GM18520 (cell line): ENCODE measurements at regions not wholly inside any gene's neighbourhood (a gene's known extent, or its start where the extent isn't known, plus 50 kb on each side); places are given as distances from the start of the nearest gene placed in this dataset.

Experiments used
- ATAC-seq: cut with Tn5 transposase; IDR thresholded peaks from one replicate; pipeline ENCODE4 v1.9.1; 2021; ENCODE audit not compliant: unreplicated experiment

DNA sequence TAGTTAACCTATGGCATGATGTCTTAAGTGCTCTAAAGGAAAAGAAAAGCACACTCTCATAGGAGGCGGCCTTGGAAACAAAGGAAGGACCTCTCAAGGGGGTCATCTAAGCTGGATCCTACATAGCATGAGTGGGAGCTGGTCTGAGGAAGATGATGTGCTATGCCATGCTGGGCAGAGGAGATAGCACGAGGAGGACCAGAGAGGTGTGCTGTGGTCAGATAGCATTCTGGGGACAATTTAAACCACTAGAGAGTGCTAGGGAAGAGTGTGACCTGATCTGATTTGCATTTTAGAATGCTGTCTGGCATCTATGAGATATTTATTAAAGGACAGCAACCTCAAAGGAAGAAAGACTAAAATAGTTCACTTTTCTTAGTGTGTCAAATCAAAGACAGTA, 910.1 kb upstream of the CELF4 start:
- no peak for ATAC-seq

DNA sequence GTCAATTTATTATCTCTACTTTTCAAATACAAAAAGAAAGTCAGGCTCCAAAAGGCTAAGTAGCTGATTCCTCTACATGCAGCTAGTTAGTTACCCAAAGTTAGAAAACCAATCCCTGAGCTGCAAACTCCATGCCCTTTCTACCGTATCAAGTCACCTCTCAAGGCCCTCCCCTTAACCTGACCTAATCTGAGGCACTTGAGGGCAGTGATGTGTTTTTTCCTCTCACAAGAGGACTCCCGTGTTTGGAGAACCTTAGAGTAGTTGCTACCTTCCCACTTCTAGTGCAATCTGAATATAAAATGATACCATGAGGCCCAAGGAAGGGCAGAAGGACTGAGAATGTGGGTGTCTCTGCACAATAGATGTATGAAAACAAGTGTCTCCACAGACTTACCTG, 907.9 kb upstream of the CELF4 start:
- no peak for ATAC-seq

DNA sequence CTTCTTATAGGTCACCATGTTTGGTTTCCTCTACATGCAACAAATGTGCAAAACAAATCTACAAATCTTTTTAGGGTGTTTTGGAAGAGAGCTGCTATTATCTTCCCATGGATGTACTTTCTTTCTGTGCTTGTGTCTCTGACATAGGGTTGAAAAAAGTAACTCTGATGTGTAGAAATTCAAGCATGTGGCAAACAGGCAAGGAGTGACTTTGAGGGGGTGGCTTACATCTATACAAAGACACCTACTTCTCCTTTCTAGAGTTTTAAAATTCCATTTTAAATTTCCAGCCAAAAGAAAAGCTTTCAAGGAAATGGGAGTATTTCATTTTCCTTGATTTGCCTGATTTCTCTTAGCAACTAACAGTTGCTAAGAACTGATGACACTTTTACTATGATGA, 904.8 kb upstream of the CELF4 start:
- ATAC-seq: no peak

DNA sequence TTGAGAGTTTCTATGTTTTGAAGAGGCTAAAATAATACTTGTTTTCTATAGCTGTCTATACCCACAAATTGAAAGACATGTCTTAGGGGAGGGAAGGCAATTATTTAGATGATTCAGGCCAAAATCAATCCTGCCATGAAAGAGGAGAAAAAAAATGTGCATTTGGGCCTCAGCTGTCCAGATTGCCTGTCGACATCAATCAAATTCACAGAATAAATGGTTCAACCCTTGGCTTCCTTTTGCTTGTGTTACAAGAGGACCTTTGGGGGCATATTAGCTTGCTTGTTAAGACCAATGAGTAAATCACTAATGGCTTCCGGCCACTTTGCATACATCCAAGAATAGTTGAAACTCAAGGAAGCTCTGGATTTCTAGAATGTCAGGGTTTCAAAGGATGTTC, 900.8 kb upstream of the CELF4 start:
- ATAC-seq: no peak

DNA sequence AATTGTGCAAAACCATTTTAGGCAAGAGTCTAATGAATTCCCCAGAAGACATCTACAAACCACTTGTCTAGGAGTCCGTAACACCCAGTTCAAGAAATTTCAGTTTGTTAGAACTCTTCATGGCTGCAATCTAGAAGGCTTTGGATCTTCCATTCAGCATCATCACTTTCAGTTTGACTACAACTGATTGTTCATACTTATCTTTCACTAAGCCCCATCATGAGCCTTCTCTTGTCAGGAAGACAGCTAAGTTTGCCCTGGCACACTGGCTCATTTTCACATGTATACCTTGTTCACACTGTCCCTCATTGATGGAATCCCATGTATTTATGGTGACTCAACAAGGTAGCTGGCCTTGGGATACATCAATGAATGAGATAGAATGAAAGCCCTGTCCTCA, 898.4 kb upstream of the CELF4 start:
- no peak for ATAC-seq

DNA sequence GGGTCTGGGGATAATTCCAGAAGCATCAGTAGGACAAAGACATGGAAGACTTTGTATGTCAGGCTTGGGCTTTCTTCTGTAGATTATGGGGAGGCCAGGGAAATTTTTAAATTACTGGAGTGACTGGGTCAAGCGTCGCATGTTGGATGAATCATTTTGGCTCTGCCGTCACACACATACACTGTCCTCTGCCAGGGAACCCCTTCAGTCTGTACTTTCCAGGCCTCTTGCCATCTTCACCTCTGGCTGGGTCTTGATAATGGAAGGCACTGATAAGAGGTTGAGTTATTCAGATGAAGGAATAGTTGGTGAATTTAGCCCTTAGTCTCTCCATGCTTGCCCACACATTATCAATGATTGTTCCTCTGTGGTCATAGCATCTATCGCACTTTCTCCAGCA, 895.1 kb upstream of the CELF4 start:
- ATAC-seq: no peak

DNA sequence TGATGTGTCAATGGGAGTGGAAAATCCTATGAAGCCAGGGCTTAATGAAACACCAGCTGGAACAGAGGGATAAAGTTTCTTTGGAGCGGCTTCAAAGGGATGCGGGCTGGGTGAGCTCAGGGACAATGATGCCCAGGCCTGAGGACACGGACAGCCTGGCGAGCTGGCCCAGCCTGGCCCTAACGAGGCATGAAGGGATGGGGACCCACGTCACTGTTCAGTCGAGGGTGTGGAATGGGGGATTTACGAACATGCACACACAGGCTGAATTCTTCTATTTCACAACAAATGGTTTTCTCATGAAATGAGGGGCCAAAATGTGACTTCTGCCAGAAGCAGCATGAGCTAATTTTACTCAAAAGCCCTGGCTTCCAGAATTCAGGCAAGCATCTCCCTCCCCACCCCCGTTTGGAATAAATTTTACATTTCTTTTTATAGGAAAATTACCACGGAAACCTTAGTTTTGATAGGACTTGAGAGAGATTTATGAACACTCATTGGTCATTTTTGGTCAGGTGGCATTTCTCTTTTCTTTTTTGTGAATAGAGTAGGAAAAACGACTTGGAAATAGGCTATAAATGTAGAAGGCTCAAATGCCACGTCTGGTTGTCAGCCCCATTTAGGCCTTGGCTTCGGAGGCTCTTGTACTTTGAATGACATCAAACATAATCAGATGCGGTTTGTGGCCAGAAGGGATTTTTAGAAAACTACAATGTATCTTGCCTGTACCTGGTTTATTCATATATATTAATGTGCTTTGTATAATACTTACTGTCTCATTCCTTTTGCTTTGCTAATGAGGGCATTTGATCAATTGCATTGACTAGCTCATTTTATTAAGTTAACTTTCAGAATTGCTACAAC, 893.8 kb upstream of the CELF4 start:
- no peak for ATAC-seq

DNA sequence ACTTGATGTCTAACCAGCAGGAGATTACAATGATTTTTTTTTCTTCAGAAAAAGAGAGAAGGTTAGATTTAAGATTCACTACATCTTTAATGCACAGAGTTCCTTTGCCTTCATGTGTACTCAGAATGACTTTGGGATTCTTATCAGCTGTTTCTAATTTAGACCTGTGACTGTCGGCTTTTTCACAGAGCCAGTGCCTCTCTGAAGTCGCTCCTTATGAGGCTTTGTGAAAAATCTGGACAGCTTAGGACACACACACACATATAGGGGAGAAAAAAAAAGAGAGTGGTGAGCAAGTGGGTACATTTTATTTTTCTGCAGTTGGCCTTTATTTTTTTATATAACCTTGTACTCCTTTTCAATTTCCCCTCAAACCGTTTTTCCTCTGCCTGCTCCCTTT, 893.1 kb upstream of the CELF4 start:
- ATAC-seq: no peak

DNA sequence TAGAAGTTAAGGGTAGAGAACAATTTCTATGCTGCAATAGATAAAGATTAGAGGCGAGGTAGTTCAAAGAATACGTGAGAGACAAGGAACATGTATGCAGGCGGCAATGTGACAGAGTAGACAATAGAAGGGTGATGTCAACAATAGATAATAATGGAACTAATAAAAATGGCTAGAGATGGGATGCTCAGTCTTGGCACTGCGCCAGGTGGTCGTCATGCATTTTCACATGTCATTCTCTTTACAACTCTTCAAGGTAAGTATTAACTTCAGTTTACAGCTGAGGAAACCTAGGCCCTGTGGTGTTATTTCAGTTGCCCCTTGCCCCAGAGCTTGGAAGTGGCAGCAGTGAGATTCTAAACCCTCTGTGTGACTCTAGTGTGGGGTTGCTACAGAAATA, 890.7 kb upstream of the CELF4 start:
- no peak for ATAC-seq

DNA sequence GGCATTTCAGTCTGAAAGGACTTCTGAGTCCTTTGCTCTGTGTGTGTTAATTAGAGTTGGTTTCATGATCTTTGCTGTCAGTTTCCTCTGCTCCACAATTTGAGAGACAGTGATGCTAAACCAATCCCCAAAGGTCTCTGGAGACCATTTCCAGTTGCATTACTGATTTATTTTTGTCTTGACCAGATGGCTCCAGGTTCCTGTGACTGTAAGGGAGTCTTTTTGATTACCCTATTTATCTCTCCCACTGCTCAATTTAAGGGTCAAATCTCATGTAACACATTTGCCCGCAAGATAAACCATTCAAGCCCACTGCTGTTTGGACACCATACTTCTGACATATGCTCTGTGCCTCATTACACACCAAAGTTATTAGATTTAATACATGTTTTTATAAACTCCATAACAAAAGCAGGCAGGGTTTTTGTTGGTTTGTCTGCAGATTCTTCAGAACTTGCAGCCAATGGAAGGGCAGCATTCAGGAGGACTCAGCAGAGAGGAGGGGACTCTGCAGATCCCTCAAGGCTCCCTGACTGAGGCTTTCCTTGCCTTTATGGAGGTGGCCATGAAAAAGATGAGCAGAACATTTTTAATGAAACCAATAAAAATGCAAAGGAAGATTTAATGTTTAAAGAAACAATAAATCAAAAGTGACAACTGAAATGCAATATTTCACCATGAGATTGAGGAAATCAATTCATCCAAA, 889.3 kb upstream of the CELF4 start:
- no peak for ATAC-seq

DNA sequence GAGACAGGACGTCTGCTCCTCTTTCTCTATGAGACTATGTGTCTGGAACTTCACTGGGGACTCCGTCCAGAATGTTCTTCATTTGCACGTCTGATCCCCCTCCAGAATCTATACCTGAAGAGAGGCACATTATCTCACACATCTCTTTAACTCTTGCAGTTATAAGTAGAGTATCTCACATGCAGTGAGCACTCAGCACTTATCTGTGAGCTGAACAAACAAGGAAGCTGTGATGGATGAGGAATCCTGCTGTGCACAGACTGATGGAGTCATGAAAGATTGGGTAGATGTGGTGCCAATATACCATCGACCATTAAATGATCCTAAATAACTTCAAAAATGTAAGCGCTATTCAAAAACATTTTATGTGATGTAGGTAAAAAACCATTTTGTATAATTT, 888.3 kb upstream of the CELF4 start:
- ATAC-seq: no peak

DNA sequence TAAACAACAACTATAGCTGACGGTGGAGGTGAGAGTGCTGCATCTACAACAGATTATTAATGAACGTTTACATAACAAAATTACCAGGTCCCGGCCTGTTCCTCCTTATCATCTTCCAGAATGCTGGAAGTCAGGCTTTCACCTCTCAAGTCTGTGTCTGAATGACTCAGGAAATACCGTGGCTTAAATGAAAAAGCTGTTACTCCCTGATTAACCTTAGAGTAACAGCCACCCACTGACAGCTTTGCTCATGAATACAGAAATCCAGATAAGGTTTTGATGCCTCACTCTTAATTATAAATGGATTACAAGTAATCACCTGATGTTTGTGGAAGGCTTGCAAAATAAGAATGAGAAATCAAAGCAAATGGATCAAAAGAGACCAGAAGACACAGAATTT, 885.3 kb upstream of the CELF4 start:
- ATAC-seq: no peak

DNA sequence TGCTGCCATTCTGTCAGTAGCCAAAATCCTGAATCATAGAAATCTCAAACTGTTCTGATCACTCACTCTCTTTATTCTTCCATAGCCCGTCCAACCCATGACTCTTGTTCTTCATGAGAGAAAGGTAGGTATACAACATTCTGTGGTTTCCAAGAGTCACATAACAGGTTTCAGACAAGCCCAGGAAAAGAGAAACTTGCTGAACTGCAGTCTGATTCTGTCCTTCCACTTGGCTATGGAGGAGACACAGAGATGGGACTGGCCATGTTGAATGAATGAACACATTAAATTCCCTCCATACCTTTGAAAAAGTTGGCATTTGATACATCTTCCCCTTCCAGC, 880.2 kb upstream of the CELF4 start:
- no peak for ATAC-seq

DNA sequence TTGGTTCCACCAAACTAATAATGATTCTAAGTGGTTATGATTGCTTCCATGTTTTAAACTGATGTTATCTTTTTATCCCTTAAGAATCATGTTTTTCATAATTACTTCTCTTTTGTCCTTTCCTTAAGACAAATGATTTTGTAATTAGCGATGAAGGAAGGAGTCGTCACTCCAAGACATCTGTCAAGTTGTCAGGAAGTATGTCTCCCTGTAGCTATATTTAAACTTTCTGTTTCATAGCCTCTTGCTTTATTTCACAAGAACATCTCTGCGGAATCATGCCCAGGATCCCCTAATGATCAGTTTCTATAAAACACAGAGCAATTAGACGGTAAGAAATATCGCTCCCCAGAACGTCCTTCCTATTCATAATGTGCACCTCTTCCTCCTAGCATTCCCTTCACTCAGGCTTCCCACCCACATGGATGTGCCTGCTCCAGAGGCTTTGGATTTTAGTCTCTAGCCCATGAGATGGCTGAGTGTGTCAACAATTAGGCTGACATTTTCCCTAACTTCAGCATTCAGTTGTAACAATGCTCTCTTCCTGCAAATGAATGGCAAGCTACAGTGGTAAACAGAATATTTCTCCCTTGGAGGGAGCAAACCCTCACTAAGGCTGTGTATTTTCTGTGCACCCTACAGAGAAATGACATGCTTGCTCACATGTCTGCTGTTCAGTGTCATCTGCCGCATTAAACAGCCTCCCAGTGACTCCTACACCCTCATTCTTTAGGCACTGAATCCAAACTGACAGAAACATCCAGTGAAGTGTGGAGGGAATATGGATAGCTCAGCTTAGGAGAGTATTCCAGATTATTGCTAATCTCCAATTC, 879.6 kb upstream of the CELF4 start:
- no peak for ATAC-seq

DNA sequence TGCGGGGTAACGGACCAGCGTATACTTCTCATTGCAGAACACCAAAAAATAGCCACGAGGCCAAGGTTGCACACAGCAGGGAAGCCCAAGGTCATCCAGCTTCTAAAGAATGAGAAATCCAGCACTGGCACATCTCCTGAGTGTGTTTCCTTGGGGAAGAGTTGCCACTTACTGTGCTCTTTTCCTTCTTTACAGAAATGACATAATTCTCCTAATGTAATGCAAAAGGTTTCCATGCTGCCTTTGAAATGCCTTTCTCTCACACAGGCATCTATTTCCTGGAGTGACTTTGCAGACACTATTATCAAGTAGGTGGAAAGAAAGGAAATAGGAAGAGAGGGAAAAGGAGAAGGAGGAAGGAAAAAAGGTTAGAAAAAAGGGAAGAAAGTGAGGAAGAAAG, 862.1 kb upstream of the CELF4 start:
- ATAC-seq: no peak

DNA sequence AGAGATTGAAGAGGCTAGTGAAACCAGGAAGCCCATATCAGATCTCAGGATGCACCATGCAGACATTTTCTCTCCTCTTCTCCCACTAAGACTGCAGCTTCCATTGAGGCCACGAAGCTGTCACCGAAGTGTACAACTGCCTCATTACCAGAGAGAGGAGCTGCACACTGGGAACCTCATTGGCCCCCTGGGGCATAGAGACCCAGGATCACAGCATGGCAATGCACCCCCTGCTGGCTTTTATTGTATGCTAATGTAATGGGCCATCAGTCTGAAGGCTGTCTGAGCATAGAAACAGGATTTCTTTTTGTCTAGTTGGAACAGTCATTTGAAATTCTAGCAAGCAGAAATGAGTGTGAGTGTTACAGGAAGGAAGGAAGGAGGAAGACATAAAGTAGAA, 861.6 kb upstream of the CELF4 start:
- no peak for ATAC-seq

DNA sequence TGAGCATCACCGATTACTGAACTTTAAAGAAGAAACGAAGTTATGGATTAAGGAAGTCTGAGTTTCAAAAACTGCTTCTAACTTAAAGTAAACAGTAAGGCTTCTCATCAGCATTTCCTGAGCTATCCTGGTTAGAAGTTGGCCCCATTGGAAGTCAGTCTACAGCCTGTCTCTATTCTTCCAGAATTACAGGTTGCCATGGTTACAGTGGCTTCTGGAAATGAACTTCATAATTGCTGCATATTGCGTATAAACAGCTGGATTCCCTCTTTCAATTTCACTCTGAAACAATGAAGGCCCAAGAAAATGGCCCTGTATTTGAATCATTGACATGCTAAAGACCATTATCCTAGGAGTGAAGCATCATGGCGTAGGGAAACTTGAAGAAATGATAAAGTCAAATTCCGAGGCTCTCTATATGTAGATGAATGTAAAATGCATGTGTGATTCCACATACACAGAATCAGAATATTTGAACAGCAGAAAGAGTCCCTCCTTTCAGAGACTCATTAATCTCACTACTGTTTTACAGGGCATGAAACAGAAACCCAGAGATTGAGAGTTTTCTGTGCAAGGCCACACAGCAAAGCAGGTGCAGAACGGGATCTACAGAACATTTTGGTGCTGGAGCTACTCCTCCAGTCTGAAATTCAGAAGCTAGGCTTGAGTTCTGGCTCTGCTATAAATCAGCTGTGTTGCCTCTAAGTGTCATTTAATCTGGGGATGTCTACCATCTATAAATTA, 856.4 kb upstream of the CELF4 start:
- ATAC-seq: no peak

DNA sequence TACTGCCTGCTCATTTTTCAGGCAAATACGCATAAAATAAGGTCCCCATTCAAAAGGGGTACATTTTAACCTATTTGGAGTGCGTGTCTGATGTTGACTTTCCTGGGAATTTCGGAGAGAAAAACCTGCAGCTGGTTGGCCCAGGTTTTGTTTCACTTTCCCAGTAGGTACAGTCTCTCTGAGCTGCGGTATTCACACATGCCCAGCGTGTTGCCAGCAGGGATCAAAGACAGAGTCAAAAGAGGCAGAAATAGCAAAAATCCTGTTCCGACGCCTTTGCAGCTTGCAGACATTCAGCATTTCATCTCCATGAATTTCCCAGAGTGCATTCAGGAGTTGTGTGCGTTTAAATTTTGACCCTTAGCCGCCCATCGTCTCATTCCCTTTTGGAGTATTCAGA, 855.4 kb upstream of the CELF4 start:
- no peak for ATAC-seq

DNA sequence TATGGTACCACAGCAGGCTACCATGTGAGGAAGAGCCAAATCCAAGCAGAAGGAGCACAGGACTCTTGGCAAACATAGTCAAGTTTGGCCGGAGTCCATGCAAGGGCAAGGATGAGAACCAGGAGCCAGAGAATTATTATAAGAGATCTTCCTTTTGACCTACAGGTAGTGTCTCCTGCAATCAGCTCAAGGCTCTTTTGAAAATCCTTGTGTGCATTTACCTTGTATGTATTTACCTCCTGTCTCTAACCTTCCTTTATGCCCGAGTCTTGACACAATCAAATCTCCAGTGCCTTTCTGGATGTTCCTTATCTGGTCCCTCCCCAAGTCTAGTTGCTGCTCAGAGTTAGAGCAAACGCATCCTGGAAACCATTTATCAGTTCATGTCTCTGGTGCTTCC, 855.0 kb upstream of the CELF4 start:
- ATAC-seq: no peak

DNA sequence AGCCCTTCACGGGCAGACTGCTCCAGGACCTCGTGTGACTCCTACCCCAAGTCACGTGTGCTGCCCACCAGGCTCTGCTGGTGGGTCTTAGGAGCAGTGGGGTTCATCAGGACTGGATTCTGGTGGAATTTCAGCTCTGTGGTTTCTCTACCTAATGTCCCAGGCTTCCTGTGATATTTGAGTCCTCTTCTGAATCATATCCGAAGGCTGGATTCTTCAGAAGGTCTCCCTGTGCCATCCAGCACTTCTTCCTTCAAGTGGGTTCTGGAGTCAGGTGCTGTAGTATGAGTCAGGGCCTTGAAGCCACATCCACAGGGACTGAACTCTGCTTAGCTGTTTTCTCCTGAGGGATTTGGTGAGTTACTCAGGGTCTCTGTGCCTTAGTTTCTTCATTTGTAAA, 850.2 kb upstream of the CELF4 start:
- ATAC-seq: no peak

DNA sequence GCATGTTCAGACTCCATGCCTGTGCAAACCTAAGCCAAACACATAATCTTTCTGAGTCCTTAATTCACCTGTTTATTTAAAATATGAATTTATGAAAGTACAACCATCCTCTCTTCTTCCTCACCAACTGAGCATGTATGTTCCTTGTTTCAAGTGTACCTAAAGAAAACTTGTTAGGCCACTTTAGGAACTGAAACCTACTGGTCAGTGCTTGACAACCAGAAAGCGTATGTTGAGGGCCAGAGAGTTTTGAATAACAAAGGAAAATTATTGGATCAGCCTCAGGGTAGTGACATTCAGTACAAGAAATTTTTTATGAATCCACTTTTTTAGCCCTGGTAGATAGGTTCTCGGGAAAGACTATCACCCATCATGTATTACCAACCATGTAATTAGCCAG, 847.6 kb upstream of the CELF4 start:
- ATAC-seq: no peak
